SK-N-SH (cell line): ENCODE measurements at regions not wholly inside any gene's neighbourhood (a gene's known extent, or its start where the extent isn't known, plus 50 kb on each side); places are given as distances from the start of the nearest gene placed in this dataset.
"Not testable (repeated sequence)": the region's sequence is repeated elsewhere in the genome, so short reads cannot be mapped to it uniquely, and the experiment has no call there.

ENCODE experiments used
- CTCF ChIA-PET: fragments of 300-600, 350-600 bp; formaldehyde crosslinking; extraction: SDS; loops from one replicate; lab custom pipeline; 2021; lab: Yijun Ruan, JAX
- POLR2A ChIA-PET: fragments of 350-600 bp; sonication (Branson Sonifier 250); formaldehyde crosslinking; extraction: SDS; loops from one replicate; lab custom pipeline; 2020; ENCODE audit warnings: antibody characterized with exemption, inconsistent platforms; lab: Yijun Ruan, JAX
- DNase-seq: peaks from one replicate; pipeline ENCODE4 v3.0.0; 2012
- H2AFZ ChIP-seq: fragments of 200-600 bp; sonication (generic); 2 replicates; pipeline ENCODE4 v1.8.1; 2016; ENCODE audit warnings: antibody characterized with exemption, mild to moderate bottlenecking, low read depth
- H3F3A ChIP-seq: fragments of 200-600 bp; sonication (generic); replicated peaks from 2 replicates; pipeline ENCODE3; 2016; ENCODE audit warnings: antibody characterized with exemption, mild to moderate bottlenecking; ENCODE audit not compliant: insufficient read depth
- H3K27ac ChIP-seq, 2 experiments: fragments of 200-500 bp in 1 of 2; fragments of 200-600 bp in 1 of 2; sonication (Bioruptor generic) in 1 of 2; sonication (generic), shearing (Covaris generic) in 1 of 2; 2 replicates each; pipeline versions ENCODE4 v1.5.1 to v1.6.1; 2014 to 2016; ENCODE audit warnings: low read depth in 2 of 2, inconsistent platforms in 1 of 2, low read length in 1 of 2, mild to moderate bottlenecking in 1 of 2, mixed read lengths in 1 of 2
- H3K27me3 ChIP-seq: fragments of 200-600 bp; sonication (generic), shearing (Covaris generic); 2 replicates; pipeline ENCODE4 v1.6.1; 2016; ENCODE audit warnings: mixed run types; ENCODE audit not compliant: insufficient read depth
- H3K36me3 ChIP-seq, 2 experiments: fragments of 200-500 bp in 1 of 2; fragments of 200-600 bp in 1 of 2; sonication (Bioruptor generic) in 1 of 2; sonication (generic) in 1 of 2; replicated peaks in 1 of 2; 2 replicates each; pipeline versions ENCODE3 to v1.5.1; 2014 to 2016; ENCODE audit warnings: low read length in 1 of 2, mild to moderate bottlenecking in 1 of 2; ENCODE audit not compliant: insufficient read depth in 2 of 2, control insufficient read depth in 1 of 2
- H3K4me1 ChIP-seq, 2 experiments: fragments of 200-500 bp in 1 of 2; fragments of 200-600 bp in 1 of 2; sonication (Bioruptor generic) in 1 of 2; sonication (generic), shearing (Covaris generic) in 1 of 2; 2 replicates each; pipeline versions ENCODE4 v1.5.1 to v1.6.1; 2014 to 2016; ENCODE audit warnings: low read depth in 1 of 2, low read length in 1 of 2, mixed run types in 1 of 2; ENCODE audit not compliant: insufficient read depth in 2 of 2, control insufficient read depth in 1 of 2
- H3K4me2 ChIP-seq: fragments of 200-600 bp; sonication (generic), shearing (Covaris generic); 2 replicates; pipeline ENCODE4 v1.6.1; 2017; ENCODE audit warnings: mixed run types
- H3K4me3 ChIP-seq, 2 experiments: fragments of 200-500 bp in 1 of 2; fragments of 200-600 bp in 1 of 2; sonication (Bioruptor generic) in 1 of 2; sonication (generic), shearing (Covaris generic) in 1 of 2; 2 replicates each; pipeline versions ENCODE4 v1.5.1 to v1.8.1; 2014 to 2016; ENCODE audit warnings: low read depth in 2 of 2, inconsistent platforms in 1 of 2, low read length in 1 of 2, mild to moderate bottlenecking in 1 of 2, mixed read lengths in 1 of 2, moderate library complexity in 1 of 2
- H3K79me2 ChIP-seq: fragments of 200-600 bp; sonication (generic); 2 replicates; pipeline ENCODE4 v1.8.1; 2017; ENCODE audit warnings: mild to moderate bottlenecking; ENCODE audit not compliant: insufficient read depth
- H3K9ac ChIP-seq: fragments of 200-600 bp; sonication (generic); 2 replicates; pipeline ENCODE4 v1.6.1; 2017; ENCODE audit warnings: mixed run types
- H3K9me2 ChIP-seq: fragments of 200-600 bp; sonication (generic); 2 replicates; pipeline ENCODE4 v1.6.1; 2017; ENCODE audit warnings: mixed run types
- H3K9me3 ChIP-seq: fragments of 200-600 bp; sonication (generic); 2 replicates; pipeline ENCODE4 v1.6.1; 2017; ENCODE audit warnings: mixed run types, mild to moderate bottlenecking, moderate library complexity
- H4K20me1 ChIP-seq: fragments of 200-600 bp; sonication (generic); 2 replicates; pipeline ENCODE4 v1.6.1; 2017; ENCODE audit warnings: mild to moderate bottlenecking, mixed run types; ENCODE audit not compliant: insufficient read depth
- EP300 ChIP-seq, 2 experiments: IDR thresholded peaks; 2 replicates each; pipeline versions ENCODE4 v1.4.0 to v1.6.1; 2012; ENCODE audit warnings: borderline replicate concordance in 1 of 2, low read depth in 1 of 2, low read length in 1 of 2
- FOXM1 ChIP-seq: IDR thresholded peaks from 2 replicates; pipeline ENCODE4 v1.4.0; 2012; ENCODE audit warnings: low read depth, mild to moderate bottlenecking
- IRF3 ChIP-seq: fragments of 150-350 bp; IDR thresholded peaks from 2 replicates; pipeline ENCODE4 v1.6.1; 2016; ENCODE audit warnings: mild to moderate bottlenecking, low read depth, low read length
- JUND ChIP-seq: IDR thresholded peaks from 2 replicates; pipeline ENCODE4 v1.4.0; 2012
- NFIC ChIP-seq: IDR thresholded peaks from 2 replicates; pipeline ENCODE4 v1.4.0; 2012; ENCODE audit warnings: borderline replicate concordance
- PBX3 ChIP-seq: IDR thresholded peaks from 2 replicates; pipeline ENCODE4; 2012
- REST ChIP-seq: IDR thresholded peaks from 2 replicates; pipeline ENCODE4 v1.6.1; 2012; ENCODE audit warnings: mild to moderate bottlenecking, low read depth, low read length, moderate library complexity
- RFX5 ChIP-seq: IDR thresholded peaks from 2 replicates; pipeline ENCODE4 v1.6.1; 2012; ENCODE audit warnings: mild to moderate bottlenecking, improper control_type of control experiment, low read length
- RXRA ChIP-seq: IDR thresholded peaks from 2 replicates; pipeline ENCODE4 v1.4.0; 2012; ENCODE audit warnings: low read depth, mild to moderate bottlenecking, borderline replicate concordance
- USF1 ChIP-seq: IDR thresholded peaks from 2 replicates; pipeline ENCODE4 v1.4.0; 2012; ENCODE audit warnings: low read depth, borderline replicate concordance
- WGBS: methylation state at CpG from one replicate; pipeline ENCODE4 v1.1.6; 2017; ENCODE audit warnings: low lambda C conversion rate; 5-methylcytosine and 5-hydroxymethylcytosine counted together

- H3K4me1 ChIP-seq = no peaks in the 10 kb centered on the region
- H3K27ac ChIP-seq = no peak overlapping the region
- no peaks in the 10 kb centered on the region for H3K27me3 ChIP-seq
- H3K36me3 ChIP-seq = no peaks in the 10 kb centered on the region
- H3K79me2 ChIP-seq = no peaks in the 10 kb centered on the region
- no peak overlapping the region for H3K4me3 ChIP-seq
- no peak for DNase-seq
- ChIA-PET CTCF (no interaction called here), POLR2A (no interaction called here)
- H3K4me2 ChIP-seq = no peak overlapping the region
- H3K9ac ChIP-seq = no peak overlapping the region
- no peaks in the 10 kb centered on the region for H4K20me1 ChIP-seq
- H3K9me3 ChIP-seq = no peaks in the 10 kb centered on the region
- H3K9me2 ChIP-seq = no peaks in the 10 kb centered on the region
- WGBS = 93% methylated on average over 1 of the region's 1 CpG
- H2AFZ ChIP-seq = no peak overlapping the region
- TF ChIP-seq FOXM1 (no peak), NFIC (no peak), JUND (no peak), RFX5 (no peak), EP300 (IDR thresholded peaks at IDR 0.05; ENCODE audit: borderline replicate concordance in 1 of 2, low read depth in 1 of 2, low read length in 1 of 2) (no peak), RXRA (no peak), USF1 (no peak), PBX3 (no peak), REST (no peak), IRF3 (no peak)
- no peaks in the 10 kb centered on the region for H3F3A ChIP-seq
Observed at GRCh38 chr10:52368725-52369124, 54.6 kb downstream of the DKK1 start.

- H3K9me3 ChIP-seq, H3K4me1 ChIP-seq, H3K27ac ChIP-seq, H3K4me3 ChIP-seq, H3K27me3 ChIP-seq, CTCF ChIA-PET, H3K4me2 ChIP-seq, H4K20me1 ChIP-seq, H3K79me2 ChIP-seq, H3K36me3 ChIP-seq, H3K9me2 ChIP-seq, POLR2A ChIA-PET, H3F3A ChIP-seq, H3K9ac ChIP-seq, DNase-seq, H2AFZ ChIP-seq: not testable (repeated sequence)
- WGBS = 70% methylated on average over 2 of the region's 2 CpGs
Observed at GRCh38 chr10:52374207-52374606, 60.1 kb downstream of the DKK1 start.
